GM23338 (cell line): ENCODE measurements at regions not wholly inside any gene's neighbourhood (a gene's known extent, or its start where the extent isn't known, plus 50 kb on each side); places are given as distances from the start of the nearest gene placed in this dataset.

Experiments used
- ATAC-seq: fragments of 200-7000 bp; cut with Tn5 transposase; 3 replicates; pipeline ENCODE4 v1.9.1; 2020
- DNase-seq: peaks from one replicate; pipeline ENCODE4 v3.0.0-alpha.2; 2015; ENCODE audit warnings: low spot score
- H2AFZ ChIP-seq: fragments of 200-600 bp; sonication (generic); 2 replicates; pipeline ENCODE4 v1.8.0; 2016; ENCODE audit warnings: antibody characterized with exemption, mild to moderate bottlenecking, moderate library complexity
- H3F3A ChIP-seq: fragments of 200-600 bp; sonication (generic); replicated peaks from 2 replicates; pipeline ENCODE4 v1.8.0; 2017; ENCODE audit warnings: antibody characterized with exemption, mixed run types, low read depth
- H3K27ac ChIP-seq: fragments of 200-600 bp; sonication (generic); 2 replicates; pipeline ENCODE4 v1.6.1; 2016; ENCODE audit warnings: low read depth
- H3K27me3 ChIP-seq: fragments of 200-600 bp; sonication (generic); 2 replicates; pipeline ENCODE4 v1.8.0; 2016; ENCODE audit warnings: mild to moderate bottlenecking, mixed run types, moderate library complexity; ENCODE audit not compliant: insufficient read depth
- H3K36me3 ChIP-seq: fragments of 200-600 bp; sonication (generic); 2 replicates; pipeline ENCODE4 v1.8.0; 2016; ENCODE audit warnings: mild to moderate bottlenecking; ENCODE audit not compliant: insufficient read depth
- H3K4me1 ChIP-seq: fragments of 200-600 bp; sonication (generic); 2 replicates; pipeline ENCODE4 v1.8.0; 2016; ENCODE audit warnings: mild to moderate bottlenecking, moderate library complexity; ENCODE audit not compliant: insufficient read depth
- H3K4me2 ChIP-seq: fragments of 200-600 bp; sonication (generic); 2 replicates; pipeline ENCODE4 v1.7.1; 2017; ENCODE audit warnings: mixed run types
- H3K4me3 ChIP-seq: fragments of 200-600 bp; sonication (generic); 2 replicates; pipeline ENCODE4 v1.6.1; 2016; ENCODE audit warnings: mixed run types
- H3K79me2 ChIP-seq: fragments of 200-600 bp; sonication (generic); replicated peaks from 2 replicates; pipeline ENCODE4 v1.8.0; 2017; ENCODE audit warnings: mild to moderate bottlenecking; ENCODE audit not compliant: insufficient read depth
- H3K9me2 ChIP-seq: fragments of 200-600 bp; sonication (generic); 2 replicates; pipeline ENCODE4 v1.8.0; 2017; ENCODE audit not compliant: insufficient read depth
- H4K20me1 ChIP-seq: fragments of 200-600 bp; sonication (generic); replicated peaks from 2 replicates; pipeline ENCODE4 v1.8.0; 2017; ENCODE audit warnings: mild to moderate bottlenecking; ENCODE audit not compliant: insufficient read depth
- H3K27ac Mint-ChIP-seq: 2 replicates; pipeline ENCODE4 v1.8.0; 2020; ENCODE audit warnings: inconsistent platforms, mild to moderate bottlenecking, moderate library complexity, mixed read lengths
- H3K27me3 Mint-ChIP-seq: 3 replicates; pipeline ENCODE4 v1.8.0; 2022; ENCODE audit warnings: low read depth, mild to moderate bottlenecking, moderate library complexity, mixed read lengths, inconsistent platforms; ENCODE audit not compliant: insufficient read depth, poor library complexity
- H3K36me3 Mint-ChIP-seq: 3 replicates; pipeline ENCODE4 v1.8.0; 2021; ENCODE audit warnings: low read depth, mild to moderate bottlenecking, inconsistent platforms, moderate library complexity, mixed read lengths
- H3K4me1 Mint-ChIP-seq: 3 replicates; pipeline ENCODE4 v1.8.0; 2020; ENCODE audit warnings: mild to moderate bottlenecking, inconsistent platforms, mixed read lengths
- H3K4me3 Mint-ChIP-seq: 3 replicates; pipeline ENCODE4 v1.8.0; 2021; ENCODE audit warnings: moderate library complexity, mild to moderate bottlenecking, inconsistent platforms, mixed read lengths
- H3K9me3 Mint-ChIP-seq: 3 replicates; pipeline ENCODE4 v1.8.0; 2020; ENCODE audit warnings: moderate library complexity, mild to moderate bottlenecking, inconsistent platforms, mixed read lengths
- ETS1 ChIP-seq: IDR thresholded peaks from 2 replicates; pipeline ENCODE4 v1.6.1; 2016; ENCODE audit warnings: antibody characterized with exemption
- JUNB ChIP-seq: IDR thresholded peaks from one replicate; pipeline ENCODE4 v1.6.1; 2016; ENCODE audit warnings: antibody characterized with exemption; ENCODE audit not compliant: unreplicated experiment
- NANOG ChIP-seq: IDR thresholded peaks from 2 replicates; pipeline ENCODE4 v1.6.1; 2016; ENCODE audit warnings: antibody characterized with exemption, borderline replicate concordance
- REST ChIP-seq: IDR thresholded peaks from one replicate; pipeline ENCODE4 v1.6.1; 2018; ENCODE audit warnings: antibody characterized with exemption; ENCODE audit not compliant: unreplicated experiment
- STAT1 ChIP-seq: IDR thresholded peaks from one replicate; pipeline ENCODE4 v1.6.1; 2016; ENCODE audit warnings: antibody characterized with exemption; ENCODE audit not compliant: unreplicated experiment
- ZNF462 ChIP-seq: fragments of 250-450 bp; sonication (Bioruptor Pico); IDR thresholded peaks from 2 replicates; pipeline ENCODE4 v1.5.0; 2020; ENCODE audit warnings: mild to moderate bottlenecking, moderate library complexity

GRCh38 chr11:41950470-41951143, 491.2 kb upstream of the LRRC4C start (continued):
- TF ChIP-seq REST, result no peak
- no peak for TF ChIP-seq NANOG

GRCh38 chr11:41954034-41954433, 494.6 kb upstream of the LRRC4C start:
- H3K79me2 ChIP-seq, result no peaks in the 10 kb centered on the region
- no peak overlapping the region for H3K27ac ChIP-seq
- no peaks in the 10 kb centered on the region for H3K4me1 ChIP-seq
- no peak for DNase-seq
- no peaks in the 10 kb centered on the region for H3K27me3 Mint-ChIP-seq
- peaks cover 13% of the 10 kb centered on the region; the same call in 1 of the 2 replicates for H3K9me2 ChIP-seq
- H3K4me1 Mint-ChIP-seq, result no peaks in the 10 kb centered on the region
- no peaks in the 10 kb centered on the region for H3K27me3 ChIP-seq
- peaks cover 15% of the 10 kb centered on the region for H3K36me3 Mint-ChIP-seq
- no peak overlapping the region for H3K4me2 ChIP-seq
- no peaks in the 10 kb centered on the region for H3F3A ChIP-seq
- no peak overlapping the region for H3K27ac Mint-ChIP-seq
- no peak overlapping the region for H3K4me3 Mint-ChIP-seq
- TF ChIP-seq JUNB (no peak), ETS1 (no peak), STAT1 (no peak), ZNF462 (no peak)
- no peaks in the 10 kb centered on the region for H3K36me3 ChIP-seq
- no peak overlapping the region for H3K4me3 ChIP-seq
- no peaks in the 10 kb centered on the region for H4K20me1 ChIP-seq
- no peak overlapping the region for H2AFZ ChIP-seq
- H3K9me3 Mint-ChIP-seq, result peaks cover 82% of the 10 kb centered on the region
- ATAC-seq, result no peak
